Type B pancreatic cell (in vitro differentiated cells): ENCODE measurements at regions not wholly inside any gene's neighbourhood (a gene's known extent, or its start where the extent isn't known, plus 50 kb on each side); places are given as distances from the start of the nearest gene placed in this dataset.
"Not testable (repeated sequence)": the region's sequence is repeated elsewhere in the genome, so short reads cannot be mapped to it uniquely, and the experiment has no call there.

Experiments used
- DNase-seq: peaks from one replicate; pipeline ENCODE4 v3.0.0; 2021; ENCODE audit warnings: mixed read lengths; ENCODE audit not compliant: unreplicated experiment; ENCODE audit errors: extremely low spot score
- H3K27ac Mint-ChIP-seq: 2 replicates; pipeline ENCODE4 v1.8.0; 2021; ENCODE audit warnings: mild to moderate bottlenecking, mixed read lengths
- H3K27me3 Mint-ChIP-seq: 2 replicates; pipeline ENCODE4 v1.8.0; 2021; ENCODE audit warnings: mixed read lengths
- H3K36me3 Mint-ChIP-seq: 2 replicates; pipeline ENCODE4 v1.8.0; 2021; ENCODE audit warnings: mixed read lengths
- H3K4me1 Mint-ChIP-seq: one replicate; pipeline ENCODE4 v1.8.0; 2021; ENCODE audit warnings: mixed read lengths; ENCODE audit not compliant: unreplicated experiment
- H3K4me3 Mint-ChIP-seq: 2 replicates; pipeline ENCODE4 v1.8.0; 2021; ENCODE audit warnings: mild to moderate bottlenecking, mixed read lengths
- H3K9me3 Mint-ChIP-seq: 2 replicates; pipeline ENCODE4 v1.8.0; 2021; ENCODE audit warnings: mixed read lengths
- CTCF ChIP-seq: fragments of 200-600 bp; sonication (generic); conservative IDR thresholded peaks from 2 replicates; pipeline ENCODE4 v1.5.0; 2021; ENCODE audit warnings: antibody characterized with exemption, mild to moderate bottlenecking

- peak; percentile 25 for TF ChIP-seq CTCF
- H3K4me1 Mint-ChIP-seq: no peaks in the 10 kb centered on the region
- DNase-seq: no peak
- H3K27me3 Mint-ChIP-seq: no peaks in the 10 kb centered on the region
- no peak overlapping the region for H3K4me3 Mint-ChIP-seq
- no peaks in the 10 kb centered on the region for H3K36me3 Mint-ChIP-seq
- no peaks in the 10 kb centered on the region for H3K9me3 Mint-ChIP-seq
- H3K27ac Mint-ChIP-seq: no peak overlapping the region
Observed at GRCh38 chr13:82976499-82976898, 905.8 kb downstream of the SLITRK1 start.

- TF ChIP-seq CTCF: no peak
- H3K9me3 Mint-ChIP-seq: no peaks in the 10 kb centered on the region
- H3K36me3 Mint-ChIP-seq: no peaks in the 10 kb centered on the region
- no peak for DNase-seq
- no peak overlapping the region for H3K27ac Mint-ChIP-seq
- H3K27me3 Mint-ChIP-seq: no peaks in the 10 kb centered on the region
- H3K4me3 Mint-ChIP-seq: no peak overlapping the region
- peaks cover 6% of the 10 kb centered on the region for H3K4me1 Mint-ChIP-seq
Observed at GRCh38 chr13:82963226-82964099, 918.8 kb downstream of the SLITRK1 start.

- no peak for TF ChIP-seq CTCF
- Mint-ChIP-seq H3K9me3 (no peaks in the 10 kb centered on the region), H3K4me3 (no peak overlapping the region), H3K4me1 (peaks cover 6% of the 10 kb centered on the region), H3K36me3 (no peaks in the 10 kb centered on the region), H3K27ac (peak overlapping the region; percentile 30), H3K27me3 (no peaks in the 10 kb centered on the region)
- DNase-seq: no peak
Observed at GRCh38 chr13:82962397-82962796, 919.9 kb downstream of the SLITRK1 start.

GRCh38 chr13:82961757-82962156 lies 920.5 kb downstream of the SLITRK1 start:
- Mint-ChIP-seq H3K27me3 (peaks cover under 1% of the 10 kb centered on the region), H3K9me3 (no peaks in the 10 kb centered on the region), H3K36me3 (no peaks in the 10 kb centered on the region), H3K4me3 (no peak overlapping the region), H3K27ac (no peak overlapping the region), H3K4me1 (peaks cover 6% of the 10 kb centered on the region)
- no peak for DNase-seq
- no peak for TF ChIP-seq CTCF

- not testable (repeated sequence) for H3K36me3 Mint-ChIP-seq, DNase-seq, H3K4me3 Mint-ChIP-seq, H3K27ac Mint-ChIP-seq, H3K27me3 Mint-ChIP-seq, H3K4me1 Mint-ChIP-seq, H3K9me3 Mint-ChIP-seq
Observed at GRCh38 chr13:82952336-82952735, 929.9 kb downstream of the SLITRK1 start.

GRCh38 chr13:82947683-82948082 lies 934.6 kb downstream of the SLITRK1 start:
- Mint-ChIP-seq H3K9me3 (peaks cover 14% of the 10 kb centered on the region), H3K4me1 (peaks cover 6% of the 10 kb centered on the region), H3K4me3 (no peak overlapping the region), H3K36me3 (no peaks in the 10 kb centered on the region), H3K27me3 (no peaks in the 10 kb centered on the region), H3K27ac (peak overlapping the region; percentile 5)
- no peak for DNase-seq
- TF ChIP-seq CTCF: no peak
